GM18519 (cell line): ENCODE measurements at regions not wholly inside any gene's neighbourhood (a gene's known extent, or its start where the extent isn't known, plus 50 kb on each side); places are given as distances from the start of the nearest gene placed in this dataset.

Experiments used
- ATAC-seq: cut with Tn5 transposase; IDR thresholded peaks from one replicate; pipeline ENCODE4 v1.9.1; 2021; ENCODE audit warnings: mild to moderate bottlenecking, moderate library complexity; ENCODE audit not compliant: unreplicated experiment, low FRiP score

DNA sequence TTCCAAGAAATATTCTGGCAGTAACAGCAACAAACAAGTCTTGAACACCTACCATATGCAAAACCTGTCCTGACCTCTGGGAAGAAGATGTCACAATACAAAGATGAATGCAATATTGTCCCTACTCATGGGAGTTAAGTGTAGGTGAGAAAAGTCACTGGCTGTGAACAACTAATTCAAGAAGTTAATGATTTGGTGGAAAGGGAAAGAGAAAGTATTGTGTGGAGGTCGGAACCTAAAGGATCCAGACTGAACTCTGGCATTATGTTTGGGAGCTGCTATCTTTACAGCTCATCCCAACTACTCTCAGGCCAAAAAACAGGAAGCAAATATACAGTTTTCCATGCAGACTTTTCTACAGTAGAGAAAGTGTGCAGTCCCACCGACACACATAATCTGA, 285.3 kb upstream of the PRDM1 start:
- no peak for ATAC-seq

- ATAC-seq: no peak
These were observed 285.7 kb upstream of the PRDM1 start for GRCh38 chr6:105800398-105800797.

- ATAC-seq: no peak
These were observed 287.1 kb upstream of the PRDM1 start for GRCh38 chr6:105799056-105799455.

DNA sequence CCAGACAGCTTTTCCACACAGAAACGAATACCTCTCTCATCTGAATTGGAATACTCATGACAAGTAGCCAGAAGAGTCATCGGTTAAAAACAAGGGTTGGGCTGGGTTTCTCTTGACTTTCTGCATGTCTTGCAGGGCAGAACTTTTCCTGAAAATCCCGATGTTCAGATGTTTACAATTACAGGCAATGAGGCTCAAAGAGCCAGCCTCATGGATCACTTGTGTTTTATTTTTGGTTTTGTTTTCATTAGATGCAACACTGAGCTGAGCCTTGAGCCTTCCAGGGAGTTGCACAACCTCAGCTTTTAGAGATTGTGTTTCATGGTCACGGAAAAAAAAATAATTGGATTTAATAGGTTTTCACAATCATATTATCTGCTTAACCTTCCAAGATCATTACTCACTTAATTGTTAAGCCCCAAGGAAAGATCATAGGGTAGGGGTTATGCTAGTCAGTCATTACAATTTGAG, 288.1 kb upstream of the PRDM1 start:
- no peak for ATAC-seq

DNA sequence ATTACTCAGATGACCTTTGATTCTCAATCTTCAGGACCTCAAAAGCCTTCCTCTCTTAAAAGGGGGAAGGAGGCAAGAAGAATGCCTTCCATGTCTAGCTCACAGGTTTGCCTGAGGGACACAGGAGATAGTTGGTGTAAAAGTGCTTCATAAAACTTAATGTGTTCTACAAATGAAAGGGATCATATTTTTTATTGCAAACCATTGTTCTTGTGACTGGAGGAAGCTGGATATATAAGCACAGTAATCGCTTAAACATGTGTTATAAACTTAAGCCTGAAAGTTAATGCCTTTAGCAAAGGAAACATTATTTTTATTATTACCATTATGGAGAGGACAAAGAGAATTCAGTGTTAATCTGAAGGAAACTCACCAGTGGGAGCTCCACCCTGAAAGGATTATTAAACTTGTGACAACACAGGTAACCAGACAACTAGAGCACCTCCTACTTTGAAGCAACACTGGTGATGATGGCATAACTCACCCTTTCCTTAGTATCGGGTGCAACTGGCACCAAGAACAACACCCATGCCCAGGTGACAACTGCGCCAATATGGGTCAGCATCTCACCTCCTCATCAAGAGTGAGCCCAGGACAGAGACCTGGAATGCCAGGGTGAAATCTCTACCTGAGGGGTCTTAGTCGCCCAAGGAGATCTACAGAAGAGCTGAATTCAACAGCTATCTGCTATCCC, 288.7 kb upstream of the PRDM1 start:
- no peak for ATAC-seq

DNA sequence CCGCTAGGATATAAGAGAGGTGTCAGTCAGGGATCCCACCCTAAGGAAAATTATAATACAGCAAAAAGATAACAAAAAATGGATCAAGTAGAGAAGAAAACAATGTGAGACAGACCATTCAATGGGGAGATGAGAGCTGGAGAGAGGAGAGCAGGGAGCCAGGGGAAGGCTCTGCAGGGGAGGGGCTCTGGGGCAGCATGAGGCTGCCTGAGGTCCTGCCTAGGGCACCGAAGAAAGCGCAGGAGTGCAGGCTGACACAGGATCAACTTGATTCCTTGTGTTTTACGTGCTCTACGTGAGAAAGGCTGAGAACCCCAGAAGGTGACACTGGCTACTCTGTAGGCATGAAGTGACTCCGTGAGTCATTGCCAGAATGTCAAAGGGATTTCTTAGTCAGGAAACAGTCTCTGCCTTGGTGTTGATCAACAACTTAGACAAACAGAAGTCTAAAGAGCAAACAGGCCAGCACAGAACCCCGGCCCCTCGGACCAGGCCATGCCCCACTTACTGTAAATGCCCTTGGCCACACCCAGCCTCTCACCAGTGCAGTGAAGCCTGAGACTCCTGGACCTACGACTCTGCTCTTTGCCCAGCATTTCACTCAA, 290.1 kb upstream of the PRDM1 start:
- no peak for ATAC-seq

- ATAC-seq: no peak
These were observed 290.8 kb upstream of the PRDM1 start for GRCh38 chr6:105795366-105795765.

DNA sequence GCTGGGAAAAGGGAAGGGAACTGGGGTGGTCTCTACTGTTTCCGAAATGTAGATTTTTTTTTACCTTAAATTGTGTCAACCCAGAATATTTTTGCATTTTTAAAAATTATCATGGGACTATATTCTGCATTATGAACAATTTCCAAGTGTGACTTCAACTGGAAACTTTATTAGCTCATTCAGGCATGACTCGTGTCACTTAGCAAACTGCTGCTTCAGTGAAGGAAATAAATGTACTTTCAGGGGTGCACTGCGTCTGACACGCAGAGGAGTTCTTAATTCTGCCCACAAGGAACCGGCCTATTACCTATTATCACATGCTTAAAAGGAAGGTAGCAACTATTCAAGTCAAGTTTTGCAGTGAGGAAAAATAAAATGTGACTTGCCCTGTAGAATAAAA, 291.3 kb upstream of the PRDM1 start:
- no peak for ATAC-seq

DNA sequence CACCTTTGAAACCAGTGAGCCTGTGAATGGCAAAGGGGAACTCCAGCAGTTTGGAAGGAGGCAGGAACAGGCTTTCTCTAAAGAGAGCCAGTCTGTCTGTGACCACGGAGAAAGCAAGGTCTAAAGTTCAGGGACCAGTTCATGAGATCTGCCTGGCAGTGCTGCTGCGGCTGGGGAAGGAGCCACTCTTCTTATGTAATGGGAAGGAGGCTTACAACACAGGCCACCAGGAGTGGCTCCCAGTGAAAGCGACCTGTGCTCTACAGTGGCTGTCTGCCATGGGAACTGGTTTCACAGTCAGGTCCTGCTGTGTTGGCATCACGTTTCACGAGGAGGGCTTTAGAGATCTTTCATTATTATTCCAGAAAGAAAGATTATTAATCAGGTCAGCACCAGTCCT, 291.9 kb upstream of the PRDM1 start:
- ATAC-seq: no peak

DNA sequence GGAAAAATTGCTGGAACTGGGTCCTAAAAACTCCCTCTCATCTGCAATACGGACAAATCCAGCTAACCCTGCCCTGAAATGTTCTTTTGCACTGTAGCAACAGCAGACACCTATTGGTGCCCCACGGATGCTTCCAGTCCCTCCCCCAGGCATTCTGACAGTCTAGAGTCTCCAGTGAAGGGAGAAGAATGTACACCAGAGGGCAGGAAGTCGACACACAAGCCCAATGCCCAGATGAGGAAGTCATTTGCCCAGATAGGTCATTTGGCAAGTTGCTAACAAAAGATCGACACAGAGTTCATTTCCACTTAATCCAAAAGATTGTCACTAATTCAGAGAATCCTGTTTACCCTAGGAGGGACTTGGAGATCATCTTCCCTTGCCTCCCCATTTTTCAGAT, 293.0 kb upstream of the PRDM1 start:
- no peak for ATAC-seq

DNA sequence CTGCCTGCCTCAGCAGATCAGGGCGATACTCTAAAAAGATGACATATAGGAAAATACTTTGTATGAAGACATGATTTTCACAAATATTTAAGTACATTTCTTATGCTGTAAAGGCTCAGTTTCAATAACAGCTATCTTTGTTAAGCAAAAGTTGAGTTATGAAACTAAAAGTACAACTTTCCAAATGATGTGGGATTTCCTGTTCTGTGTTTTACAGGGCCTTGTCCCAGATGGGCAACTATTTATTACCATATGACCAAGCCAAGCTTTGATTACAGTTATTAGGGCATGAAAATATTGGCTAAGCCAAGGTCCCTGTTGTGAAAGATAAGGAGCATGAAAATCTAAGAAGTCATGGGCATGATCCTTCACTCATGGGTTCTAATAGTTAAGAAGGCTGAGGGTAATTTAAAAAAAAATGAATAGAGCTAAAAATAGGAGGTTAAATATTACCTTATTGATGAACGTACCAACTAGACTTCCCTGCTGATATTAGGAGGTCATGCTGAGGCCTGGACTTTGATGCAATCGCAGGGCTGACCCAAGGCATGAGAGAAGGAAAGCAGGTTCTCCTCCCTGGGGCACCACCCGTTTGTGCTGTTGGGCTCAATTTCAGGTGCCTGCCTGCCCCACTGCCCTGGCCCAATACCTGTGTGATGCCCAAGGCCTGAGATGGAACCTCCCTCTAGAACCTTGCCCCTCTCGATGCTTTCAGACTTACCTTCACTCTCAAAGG, 294.4 kb upstream of the PRDM1 start:
- peak; percentile 53 for ATAC-seq

GRCh38 chr6:105791179-105791578, 295.0 kb upstream of the PRDM1 start:
- ATAC-seq: no peak

GRCh38 chr6:105790635-105791034, 295.5 kb upstream of the PRDM1 start:
- no peak for ATAC-seq

GRCh38 chr6:105789935-105790334, 296.2 kb upstream of the PRDM1 start:
- no peak for ATAC-seq

DNA sequence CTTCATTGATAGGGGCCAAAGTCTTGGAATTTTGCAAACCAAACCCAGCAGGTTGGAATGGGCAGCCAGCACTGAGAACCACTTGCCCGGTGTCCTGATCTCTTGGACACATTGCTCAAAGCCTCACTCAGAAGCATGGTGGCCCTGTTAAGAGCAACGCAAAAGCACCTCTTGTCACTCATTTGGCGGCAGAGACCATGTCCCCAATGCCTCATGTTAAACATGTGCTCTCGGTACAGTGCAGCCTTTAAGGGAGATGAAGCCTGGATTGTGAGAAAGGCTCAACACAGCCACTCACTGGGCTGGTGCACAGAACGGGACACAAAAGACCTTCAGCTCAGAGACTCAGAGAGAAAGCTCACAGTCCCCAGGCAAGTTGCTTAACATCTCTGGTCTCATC, 298.4 kb upstream of the PRDM1 start:
- no peak for ATAC-seq

DNA sequence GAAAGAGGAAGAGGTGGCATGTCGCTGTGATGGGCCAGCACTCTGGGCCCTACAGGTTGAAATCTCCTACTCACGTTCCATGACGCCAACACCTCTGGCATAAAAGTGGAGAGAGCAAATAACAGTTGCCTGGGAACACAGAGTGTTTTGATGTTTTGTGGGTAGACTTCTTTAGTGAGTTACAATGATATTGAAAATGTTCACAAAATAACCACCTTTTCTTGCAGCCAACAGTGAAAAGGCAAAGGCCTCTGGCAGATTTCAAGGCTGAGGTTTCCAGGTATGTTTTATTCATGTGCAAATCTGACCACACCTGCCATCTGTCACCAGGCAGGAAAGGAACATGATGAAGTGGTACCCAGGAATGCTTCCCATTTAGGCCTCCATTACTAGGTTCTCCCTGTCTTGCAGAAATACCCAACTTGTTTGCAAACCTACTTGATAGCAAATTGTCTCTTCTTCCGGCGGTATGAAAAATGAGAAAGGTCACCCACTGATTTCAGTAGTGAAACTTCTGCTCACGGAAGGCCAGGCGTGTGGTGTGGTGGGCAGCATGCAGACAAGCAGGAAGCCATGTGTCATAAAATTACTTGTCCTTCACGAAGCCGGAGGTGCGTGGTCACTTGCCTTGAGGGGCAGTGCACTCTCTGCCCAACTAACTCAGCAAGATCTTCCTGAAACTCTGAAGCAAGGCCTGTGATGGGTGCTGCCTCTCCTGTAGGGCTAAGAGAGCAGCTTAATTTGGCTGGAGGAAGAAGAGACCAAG, 299.1 kb upstream of the PRDM1 start:
- ATAC-seq: peak; percentile 37

DNA sequence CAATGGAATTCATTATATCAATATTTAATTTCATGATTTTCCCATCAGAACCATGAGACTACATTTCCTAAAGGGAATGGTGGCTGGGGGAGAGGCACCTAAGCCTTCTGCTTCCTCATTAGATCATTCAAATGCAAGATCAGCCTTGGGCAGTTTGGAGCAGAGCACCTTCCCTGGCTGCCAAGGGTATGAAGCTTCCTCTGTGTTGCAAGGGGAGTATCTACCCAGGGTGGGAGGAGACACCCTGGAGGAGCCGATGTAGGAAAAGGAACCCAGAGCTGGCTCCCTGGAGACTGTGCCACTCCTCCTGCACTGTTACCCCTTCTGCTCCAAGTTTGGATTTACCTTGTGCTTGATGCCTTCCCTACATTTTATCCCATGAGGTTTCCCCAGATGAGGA, 299.7 kb upstream of the PRDM1 start:
- no peak for ATAC-seq

DNA sequence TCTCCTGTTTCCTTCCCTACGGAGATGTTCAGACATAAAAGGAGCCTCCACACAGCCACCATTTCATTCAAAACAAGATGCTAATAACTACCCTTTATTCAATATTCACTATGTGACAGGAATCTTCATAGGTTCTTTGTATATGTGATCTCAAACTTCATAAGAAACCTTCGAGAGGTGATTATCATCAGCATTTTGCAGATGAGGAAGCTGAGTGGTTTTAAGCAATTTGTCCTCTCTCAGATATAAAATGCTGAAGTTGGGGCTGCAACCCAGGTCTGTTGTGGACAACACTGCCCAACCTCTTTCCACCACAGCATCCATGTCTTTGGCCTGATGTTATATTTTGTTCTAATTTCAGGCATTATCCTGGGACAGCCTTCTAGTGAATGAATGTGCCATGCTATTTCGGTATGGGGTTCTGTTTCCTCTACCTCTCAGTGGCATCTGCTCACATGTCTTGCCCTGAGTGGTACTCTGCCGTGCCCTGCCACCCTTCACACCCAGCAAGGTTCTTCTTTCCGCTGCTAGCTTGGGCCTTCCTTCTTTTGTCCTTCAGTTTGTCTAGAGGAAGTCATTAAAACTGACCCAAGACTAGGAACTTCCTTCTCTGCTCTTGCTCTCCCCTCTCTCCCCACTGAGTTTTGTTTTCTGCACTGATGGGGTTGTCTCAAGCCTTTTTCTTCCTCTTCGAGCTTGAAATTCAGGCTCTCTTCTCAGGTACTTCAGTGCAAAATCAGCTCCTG, 300.9 kb upstream of the PRDM1 start:
- no peak for ATAC-seq

- no peak for ATAC-seq
These were observed 302.0 kb upstream of the PRDM1 start for GRCh38 chr6:105784179-105784578.

DNA sequence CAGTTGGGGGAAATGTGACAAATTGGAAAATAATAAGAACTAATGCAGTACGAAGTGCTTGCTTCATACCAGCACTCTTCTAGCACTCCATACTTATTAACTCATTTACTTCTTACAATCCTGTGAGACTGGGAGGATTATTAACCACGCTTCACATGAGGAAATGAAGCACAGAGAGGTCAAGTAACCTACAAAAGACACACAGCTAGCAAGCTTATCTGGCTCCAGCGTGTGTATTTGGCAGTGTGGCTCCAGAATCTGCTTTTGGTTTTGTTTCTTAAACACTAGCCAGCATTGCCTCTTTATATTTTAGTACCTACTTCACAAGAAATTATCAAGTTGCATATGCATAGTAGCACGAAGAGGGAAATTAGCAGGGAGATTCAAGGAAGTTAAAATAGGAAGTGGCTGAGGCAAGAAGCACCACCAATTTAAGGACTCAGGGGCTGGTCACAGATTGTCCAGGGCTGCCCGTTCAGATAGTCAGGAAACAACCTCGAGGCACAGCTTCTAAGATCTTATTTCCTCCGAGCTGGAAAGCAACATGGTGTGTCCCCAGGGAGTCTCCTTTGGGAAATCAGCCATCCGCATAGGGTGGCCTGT, 302.7 kb upstream of the PRDM1 start:
- no peak for ATAC-seq
